NB4 (cell line): ENCODE measurements at regions not wholly inside any gene's neighbourhood (a gene's known extent, or its start where the extent isn't known, plus 50 kb on each side); places are given as distances from the start of the nearest gene placed in this dataset.

Source experiments
- MYC ChIP-seq: IDR thresholded peaks from 2 replicates; pipeline ENCODE4 v1.6.1; 2011; ENCODE audit warnings: low read depth, low read length
- TF ChIP-seq, protein P1 (sequence below): IDR thresholded peaks from one replicate; pipeline ENCODE4 v1.5.1; 2012; ENCODE audit warnings: low read depth, low read length

DNA sequence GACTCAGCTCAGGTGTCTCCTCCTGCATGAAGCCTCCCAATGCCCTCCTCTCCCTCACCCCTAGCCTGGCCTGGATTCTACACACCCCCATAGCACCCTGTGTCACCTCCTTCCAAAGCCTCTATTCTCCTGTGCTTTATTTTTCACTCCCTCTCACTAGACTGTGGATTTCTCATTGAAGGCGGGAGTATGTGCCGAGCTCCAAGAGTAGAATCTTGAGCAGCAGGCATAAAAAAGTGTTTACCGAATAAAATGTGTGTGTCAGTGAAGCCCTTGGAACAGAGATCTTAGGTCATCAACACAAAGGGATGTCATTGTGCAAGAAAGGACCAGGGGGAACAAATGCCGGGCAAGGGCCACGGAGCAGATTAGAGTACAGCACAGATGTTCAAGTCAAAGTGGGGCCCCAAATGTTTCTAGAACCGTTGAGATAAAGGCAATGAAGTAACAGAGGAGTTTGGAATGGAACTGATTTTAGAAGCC lies 106.1 kb upstream of the TMEM170B start:
- TF ChIP-seq, protein P1, sequence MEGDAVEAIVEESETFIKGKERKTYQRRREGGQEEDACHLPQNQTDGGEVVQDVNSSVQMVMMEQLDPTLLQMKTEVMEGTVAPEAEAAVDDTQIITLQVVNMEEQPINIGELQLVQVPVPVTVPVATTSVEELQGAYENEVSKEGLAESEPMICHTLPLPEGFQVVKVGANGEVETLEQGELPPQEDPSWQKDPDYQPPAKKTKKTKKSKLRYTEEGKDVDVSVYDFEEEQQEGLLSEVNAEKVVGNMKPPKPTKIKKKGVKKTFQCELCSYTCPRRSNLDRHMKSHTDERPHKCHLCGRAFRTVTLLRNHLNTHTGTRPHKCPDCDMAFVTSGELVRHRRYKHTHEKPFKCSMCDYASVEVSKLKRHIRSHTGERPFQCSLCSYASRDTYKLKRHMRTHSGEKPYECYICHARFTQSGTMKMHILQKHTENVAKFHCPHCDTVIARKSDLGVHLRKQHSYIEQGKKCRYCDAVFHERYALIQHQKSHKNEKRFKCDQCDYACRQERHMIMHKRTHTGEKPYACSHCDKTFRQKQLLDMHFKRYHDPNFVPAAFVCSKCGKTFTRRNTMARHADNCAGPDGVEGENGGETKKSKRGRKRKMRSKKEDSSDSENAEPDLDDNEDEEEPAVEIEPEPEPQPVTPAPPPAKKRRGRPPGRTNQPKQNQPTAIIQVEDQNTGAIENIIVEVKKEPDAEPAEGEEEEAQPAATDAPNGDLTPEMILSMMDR, result no peak
- no peak for TF ChIP-seq MYC
